ENCODE measurements at regions not wholly inside any gene's neighbourhood (a gene's known extent, or its start where the extent isn't known, plus 50 kb on each side); places are given as distances from the start of the nearest gene placed in this dataset.

- no peak for TF ChIP-seq CTCF (IDR thresholded peaks at IDR 0.05)
- no peak for TF ChIP-seq ZFX (IDR thresholded peaks at IDR 0.05; ENCODE audit: borderline replicate concordance)
Measured at GRCh38 chr12:62135553-62136200, 124.5 kb upstream of the USP15 start.

All from 22Rv1 (cell line).